ENCODE measurements at regions not wholly inside any gene's neighbourhood (a gene's known extent, or its start where the extent isn't known, plus 50 kb on each side); places are given as distances from the start of the nearest gene placed in this dataset.

DNA sequence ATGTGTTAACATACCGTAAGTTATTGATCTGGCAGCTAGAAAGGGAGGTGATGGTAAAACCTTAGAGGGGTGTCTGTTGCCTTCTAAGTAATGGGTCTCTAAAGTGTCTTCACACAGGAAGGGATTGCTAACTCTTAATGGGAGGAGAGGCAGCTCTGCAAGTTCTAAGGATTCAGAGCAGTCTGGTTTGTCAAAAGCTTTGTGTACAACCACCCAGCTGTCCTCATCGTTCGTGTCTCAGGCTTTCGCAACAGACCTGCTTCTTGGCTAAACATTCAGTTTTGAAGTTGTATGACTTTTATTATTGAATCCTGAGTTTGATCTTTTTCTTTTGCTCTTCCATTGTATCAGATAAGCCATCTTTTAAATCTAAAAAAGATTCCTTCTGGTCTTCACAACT lies 404.9 kb downstream of the SQOR start:
- no peak for TF ChIP-seq CTCF (IDR thresholded peaks at IDR 0.05; ENCODE audit: low read depth, low read length, missing input control)
- no peak for TF ChIP-seq SP1 (IDR thresholded peaks at IDR 0.05)
- no peak for TF ChIP-seq RAD21 (IDR thresholded peaks at IDR 0.05)
- no peak for TF ChIP-seq REST (IDR thresholded peaks at IDR 0.05)
- no peak for TF ChIP-seq TAF1 (conservative IDR thresholded peaks at IDR 0.05)
- no peak for TF ChIP-seq FOXA1 (IDR thresholded peaks at IDR 0.05)
- TF ChIP-seq, protein P1, sequence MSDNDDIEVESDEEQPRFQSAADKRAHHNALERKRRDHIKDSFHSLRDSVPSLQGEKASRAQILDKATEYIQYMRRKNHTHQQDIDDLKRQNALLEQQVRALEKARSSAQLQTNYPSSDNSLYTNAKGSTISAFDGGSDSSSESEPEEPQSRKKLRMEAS (IDR thresholded peaks at IDR 0.05), result no peak
- TF ChIP-seq FOXA2 (IDR thresholded peaks at IDR 0.05), result no peak
- TF ChIP-seq ZBTB33 (IDR thresholded peaks at IDR 0.05), result no peak
- TF ChIP-seq JUND (IDR thresholded peaks at IDR 0.05), result no peak
